Mesothelial cell of epicardium (in vitro differentiated cells): ENCODE measurements at regions not wholly inside any gene's neighbourhood (a gene's known extent, or its start where the extent isn't known, plus 50 kb on each side); places are given as distances from the start of the nearest gene placed in this dataset.
A peak's percentile ranks its signal among the peaks of the same experiment; 100 is the strongest.
"Not testable (repeated sequence)": the region's sequence is repeated elsewhere in the genome, so short reads cannot be mapped to it uniquely, and the experiment has no call there.

Experiments used
- DNase-seq, 2 experiments: peaks; one replicate each; pipeline ENCODE4 v3.0.0; 2021; ENCODE audit warnings: low spot score in 2 of 2; ENCODE audit not compliant: unreplicated experiment in 2 of 2
- H3K27ac Mint-ChIP-seq: 2 replicates; pipeline ENCODE4 v1.8.0; 2021; ENCODE audit warnings: mixed read lengths
- H3K27me3 Mint-ChIP-seq: 2 replicates; pipeline ENCODE4 v1.8.0; 2021; ENCODE audit warnings: low read depth, mixed read lengths
- H3K36me3 Mint-ChIP-seq: 2 replicates; pipeline ENCODE4 v1.8.0; 2021; ENCODE audit warnings: mixed read lengths
- H3K4me1 Mint-ChIP-seq: 2 replicates; pipeline ENCODE4 v1.8.0; 2021; ENCODE audit warnings: mixed read lengths
- H3K4me3 Mint-ChIP-seq: 2 replicates; pipeline ENCODE4 v1.8.0; 2021; ENCODE audit warnings: mild to moderate bottlenecking, moderate library complexity, mixed read lengths
- H3K9me3 Mint-ChIP-seq: 2 replicates; pipeline ENCODE4 v1.8.0; 2021; ENCODE audit warnings: mixed read lengths
- TF ChIP-seq, protein P1 (sequence below): fragments of 200-600 bp; sonication (generic); IDR thresholded peaks from one replicate; pipeline ENCODE4 v1.5.0; 2021; ENCODE audit warnings: antibody characterized with exemption; ENCODE audit not compliant: unreplicated experiment

DNA sequence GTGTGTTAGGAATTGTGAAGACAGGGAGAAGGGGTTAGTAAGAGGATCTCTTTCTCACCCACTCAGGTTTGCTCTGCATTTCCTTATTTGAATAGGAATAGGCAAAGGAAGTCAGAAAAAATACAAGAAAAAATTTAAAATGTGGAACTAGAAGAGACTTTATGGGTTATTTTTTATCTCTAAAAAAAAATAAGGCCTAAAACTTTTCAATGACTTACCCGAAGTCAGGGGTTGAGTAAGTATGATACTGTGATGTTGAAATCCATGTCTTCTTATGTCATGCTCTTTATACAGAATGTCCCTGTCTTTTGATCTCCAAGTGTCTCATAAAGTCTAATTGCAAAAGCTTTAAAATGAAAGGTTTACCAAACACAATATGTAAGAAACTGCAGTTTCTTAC lies 148.3 kb upstream of the PIK3R1 start:
- Mint-ChIP-seq H3K4me1 (peaks cover 7% of the 10 kb centered on the region), H3K9me3 (peaks cover 32% of the 10 kb centered on the region), H3K4me3 (no peak overlapping the region), H3K27ac (no peak overlapping the region), H3K27me3 (no peaks in the 10 kb centered on the region), H3K36me3 (peaks cover 11% of the 10 kb centered on the region)
- DNase-seq, result no peak
- TF ChIP-seq, protein P1, sequence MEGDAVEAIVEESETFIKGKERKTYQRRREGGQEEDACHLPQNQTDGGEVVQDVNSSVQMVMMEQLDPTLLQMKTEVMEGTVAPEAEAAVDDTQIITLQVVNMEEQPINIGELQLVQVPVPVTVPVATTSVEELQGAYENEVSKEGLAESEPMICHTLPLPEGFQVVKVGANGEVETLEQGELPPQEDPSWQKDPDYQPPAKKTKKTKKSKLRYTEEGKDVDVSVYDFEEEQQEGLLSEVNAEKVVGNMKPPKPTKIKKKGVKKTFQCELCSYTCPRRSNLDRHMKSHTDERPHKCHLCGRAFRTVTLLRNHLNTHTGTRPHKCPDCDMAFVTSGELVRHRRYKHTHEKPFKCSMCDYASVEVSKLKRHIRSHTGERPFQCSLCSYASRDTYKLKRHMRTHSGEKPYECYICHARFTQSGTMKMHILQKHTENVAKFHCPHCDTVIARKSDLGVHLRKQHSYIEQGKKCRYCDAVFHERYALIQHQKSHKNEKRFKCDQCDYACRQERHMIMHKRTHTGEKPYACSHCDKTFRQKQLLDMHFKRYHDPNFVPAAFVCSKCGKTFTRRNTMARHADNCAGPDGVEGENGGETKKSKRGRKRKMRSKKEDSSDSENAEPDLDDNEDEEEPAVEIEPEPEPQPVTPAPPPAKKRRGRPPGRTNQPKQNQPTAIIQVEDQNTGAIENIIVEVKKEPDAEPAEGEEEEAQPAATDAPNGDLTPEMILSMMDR, result no peak

DNA sequence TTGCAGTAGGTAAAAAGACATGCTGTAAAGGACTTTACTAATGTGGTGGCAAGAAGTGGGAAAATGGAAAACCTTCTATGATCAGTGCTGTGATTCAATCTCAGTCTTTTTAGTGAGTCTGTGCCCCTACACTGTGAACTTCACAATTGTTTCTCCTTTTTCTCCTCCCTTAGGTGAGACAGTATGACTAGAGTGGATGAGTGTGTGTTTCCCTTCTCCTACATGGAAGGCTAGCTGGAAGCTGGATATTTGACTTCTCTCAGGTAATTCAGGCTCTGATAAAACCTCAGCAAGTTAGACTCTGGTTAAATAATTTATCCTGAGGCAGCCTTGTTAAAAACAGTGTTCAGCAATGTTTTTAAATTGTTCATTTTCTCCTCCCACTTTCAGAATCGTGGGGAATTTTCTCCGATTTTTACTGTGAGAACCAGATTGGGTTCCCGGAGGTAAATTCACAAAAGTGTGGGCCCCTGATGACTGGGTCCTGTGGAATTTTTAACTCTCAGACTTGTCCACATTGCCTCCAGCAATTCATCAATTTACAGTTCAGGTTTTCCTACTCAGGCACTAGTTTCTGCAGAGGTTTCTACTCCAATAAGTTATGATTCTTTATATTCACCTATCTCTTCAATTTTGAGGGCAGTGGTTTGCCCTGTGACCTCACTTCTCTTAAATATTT lies 149.1 kb upstream of the PIK3R1 start:
- H3K36me3 Mint-ChIP-seq, result peaks cover 14% of the 10 kb centered on the region

DNA sequence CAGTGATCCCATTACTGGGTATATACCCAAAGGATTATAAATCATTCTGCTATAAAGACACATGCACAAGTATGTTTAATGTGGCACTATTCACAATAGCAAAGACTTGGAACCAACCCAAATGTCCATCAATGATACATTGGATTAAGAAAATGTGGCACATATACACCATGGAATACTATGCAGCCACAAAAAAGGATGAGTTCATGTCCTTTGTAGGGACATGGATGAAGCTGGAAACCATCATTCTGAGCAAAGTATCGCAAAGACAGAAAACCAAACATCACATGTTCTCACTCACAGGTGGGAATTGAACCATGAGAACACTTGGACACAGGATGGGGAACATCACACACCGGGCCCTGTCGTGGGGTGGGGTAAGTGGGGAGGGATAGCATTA lies 150.2 kb upstream of the PIK3R1 start:
- H3K36me3 Mint-ChIP-seq, result peaks cover 14% of the 10 kb centered on the region
- H3K4me1 Mint-ChIP-seq, result not testable (repeated sequence)

More for the DNA sequence above, 149.1 kb upstream of the PIK3R1 start:
- Mint-ChIP-seq H3K9me3 (peaks cover 38% of the 10 kb centered on the region), H3K27ac (no peak overlapping the region), H3K4me1 (peaks cover 3% of the 10 kb centered on the region), H3K27me3 (no peaks in the 10 kb centered on the region), H3K4me3 (no peak overlapping the region)
- TF ChIP-seq, protein P1, result no peak
- no peak for DNase-seq

DNA sequence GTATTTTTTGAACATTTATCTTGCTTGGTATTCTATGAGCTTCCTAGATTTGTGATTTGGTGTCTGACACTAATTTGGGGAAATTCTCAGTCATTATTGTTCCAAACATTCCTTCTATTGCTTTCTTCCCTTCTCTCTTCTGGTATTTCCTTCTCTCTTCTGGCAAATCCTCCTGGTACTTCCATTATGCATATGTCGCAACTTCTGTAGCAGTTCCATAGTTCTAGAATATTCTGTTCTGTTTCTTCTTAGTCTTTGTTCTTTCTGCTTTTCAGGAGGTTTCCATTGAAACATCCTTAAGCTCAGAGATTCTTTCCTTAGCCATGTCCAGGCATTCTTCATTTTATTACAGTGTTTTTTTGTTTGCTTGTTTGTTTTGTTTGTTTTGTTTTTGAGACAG lies 155.2 kb upstream of the PIK3R1 start:
- Mint-ChIP-seq H3K9me3 (peaks cover 26% of the 10 kb centered on the region), H3K4me1 (peaks cover 10% of the 10 kb centered on the region), H3K27ac (no peak overlapping the region), H3K4me3 (no peak overlapping the region), H3K36me3 (peaks cover 14% of the 10 kb centered on the region), H3K27me3 (no peaks in the 10 kb centered on the region)
- DNase-seq, result no peak
- TF ChIP-seq, protein P1, result no peak

More for the DNA sequence above, 150.2 kb upstream of the PIK3R1 start:
- peaks cover 43% of the 10 kb centered on the region for H3K9me3 Mint-ChIP-seq
- H3K27me3 Mint-ChIP-seq, DNase-seq, H3K27ac Mint-ChIP-seq, H3K4me3 Mint-ChIP-seq: not testable (repeated sequence)

DNA sequence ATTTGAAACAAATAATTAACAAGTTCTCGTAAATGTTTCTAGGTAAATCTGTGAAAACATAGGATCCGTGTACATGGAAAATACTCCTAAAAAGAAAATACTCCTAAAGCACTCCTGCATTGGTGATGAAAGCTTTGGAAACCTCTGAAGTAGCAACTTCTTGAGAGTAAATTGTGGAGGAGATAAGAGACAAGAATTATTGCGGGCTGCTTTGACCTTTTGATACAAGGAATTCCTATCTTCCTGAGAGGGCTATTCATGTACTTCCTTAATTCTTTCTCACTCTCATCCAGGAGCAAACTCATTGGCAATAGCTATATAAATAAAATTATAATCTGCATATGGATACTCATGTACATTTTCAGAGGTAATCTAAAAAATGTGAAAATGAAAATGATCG lies 158.4 kb upstream of the PIK3R1 start:
- Mint-ChIP-seq H3K4me1 (peaks cover 19% of the 10 kb centered on the region), H3K27me3 (no peaks in the 10 kb centered on the region), H3K36me3 (peaks cover 1% of the 10 kb centered on the region), H3K27ac (peak overlapping the region; percentile 48), H3K9me3 (peaks cover 14% of the 10 kb centered on the region), H3K4me3 (no peak overlapping the region)
- no peak for DNase-seq
- TF ChIP-seq, protein P1, result no peak

DNA sequence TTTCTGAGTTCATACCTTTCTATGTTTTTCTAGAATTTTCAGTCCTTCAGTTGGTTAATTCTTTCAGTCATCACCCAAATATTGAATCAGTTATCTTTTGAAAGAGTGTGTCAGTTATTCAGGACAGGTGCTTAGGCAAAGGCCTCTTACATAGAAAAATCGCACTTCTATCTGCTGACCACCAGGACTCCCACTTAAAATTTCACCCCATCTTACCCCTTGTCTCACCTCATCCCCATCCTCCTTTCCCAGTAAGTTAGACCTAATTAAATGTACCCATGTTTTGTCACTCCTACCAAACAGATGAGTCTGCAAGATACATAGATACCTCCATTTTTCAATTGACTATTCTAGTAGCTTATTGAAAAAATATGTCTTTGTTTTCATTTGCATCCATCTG lies 159.9 kb upstream of the PIK3R1 start:
- no peak for DNase-seq
- no peak overlapping the region for H3K4me3 Mint-ChIP-seq
- H3K27ac Mint-ChIP-seq, result no peak overlapping the region
- TF ChIP-seq, protein P1, result peak; percentile 45
- H3K36me3 Mint-ChIP-seq, result no peaks in the 10 kb centered on the region
- no peaks in the 10 kb centered on the region for H3K27me3 Mint-ChIP-seq
- H3K9me3 Mint-ChIP-seq, result peaks cover 18% of the 10 kb centered on the region
- H3K4me1 Mint-ChIP-seq, result peaks cover 19% of the 10 kb centered on the region
